HG02852 (cell line): ENCODE measurements at regions not wholly inside any gene's neighbourhood (a gene's known extent, or its start where the extent isn't known, plus 50 kb on each side); places are given as distances from the start of the nearest gene placed in this dataset.
"Not testable (repeated sequence)": the region's sequence is repeated elsewhere in the genome, so short reads cannot be mapped to it uniquely, and the experiment has no call there.

Source experiments
- ATAC-seq: cut with Tn5 transposase; IDR thresholded peaks from one replicate; pipeline ENCODE4 v1.9.1; 2021; ENCODE audit warnings: mild to moderate bottlenecking, moderate library complexity; ENCODE audit not compliant: unreplicated experiment

DNA sequence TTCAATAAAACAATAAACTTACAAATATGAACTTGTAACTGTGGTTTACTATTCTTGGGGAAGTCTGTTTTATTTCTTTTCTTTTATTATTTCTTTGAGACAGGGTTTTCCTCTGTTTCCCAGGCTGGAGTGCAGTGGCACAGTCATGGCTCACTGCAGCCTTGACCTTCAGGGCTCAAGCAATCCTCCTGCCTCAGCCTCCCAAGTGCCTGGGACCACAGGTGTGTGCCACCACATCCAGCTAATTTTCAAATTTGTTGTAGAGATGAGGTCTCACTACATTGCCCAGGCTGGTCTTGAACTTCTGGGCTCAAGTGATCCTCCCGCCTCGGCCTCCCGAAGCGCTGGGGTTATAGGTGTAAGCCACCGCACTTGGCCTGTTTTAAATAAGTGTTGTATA lies 343.4 kb downstream of the SOX9 start:
- ATAC-seq, result not testable (repeated sequence)

DNA sequence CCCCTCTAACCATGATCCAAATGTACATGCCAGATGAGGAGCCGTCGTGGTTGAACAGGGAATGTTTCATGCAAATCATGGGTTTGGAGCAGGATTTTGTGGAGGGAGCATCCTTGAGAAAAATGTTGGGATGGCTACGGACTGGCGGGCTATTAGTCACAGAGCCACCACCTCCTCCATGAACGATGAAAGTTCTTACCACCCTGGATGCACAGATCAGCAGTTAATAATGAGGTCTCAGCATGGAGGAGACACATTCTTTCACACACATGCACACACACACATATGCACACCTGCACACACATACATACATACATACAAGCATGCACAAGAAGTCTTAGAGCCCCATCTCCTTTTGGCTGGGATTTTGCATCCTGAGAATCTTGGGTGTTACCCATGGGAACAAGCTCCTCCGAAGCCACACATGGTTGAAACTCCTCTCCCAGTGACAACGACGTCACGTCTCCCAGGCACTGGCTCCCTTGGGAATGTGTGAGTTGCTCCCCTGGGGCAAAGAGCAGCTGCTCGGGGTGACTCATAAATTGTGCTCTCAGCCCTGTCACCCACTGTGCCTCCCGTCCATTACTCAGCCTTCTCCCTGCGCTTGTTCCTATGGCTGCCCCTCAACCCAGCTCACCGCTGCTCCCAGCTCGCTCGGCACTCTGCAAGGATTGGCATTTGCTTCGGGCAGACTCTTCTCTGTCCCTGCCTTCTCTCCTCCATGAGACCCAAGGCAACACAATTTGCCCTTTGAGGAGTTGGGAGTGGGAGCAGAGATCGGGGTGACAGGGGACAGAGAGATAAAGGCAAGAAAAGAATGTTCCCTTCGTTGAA lies 344.6 kb downstream of the SOX9 start:
- no peak for ATAC-seq

GRCh38 chr17:72466199-72466598 lies 345.4 kb downstream of the SOX9 start:
- peak; percentile 70 for ATAC-seq

DNA sequence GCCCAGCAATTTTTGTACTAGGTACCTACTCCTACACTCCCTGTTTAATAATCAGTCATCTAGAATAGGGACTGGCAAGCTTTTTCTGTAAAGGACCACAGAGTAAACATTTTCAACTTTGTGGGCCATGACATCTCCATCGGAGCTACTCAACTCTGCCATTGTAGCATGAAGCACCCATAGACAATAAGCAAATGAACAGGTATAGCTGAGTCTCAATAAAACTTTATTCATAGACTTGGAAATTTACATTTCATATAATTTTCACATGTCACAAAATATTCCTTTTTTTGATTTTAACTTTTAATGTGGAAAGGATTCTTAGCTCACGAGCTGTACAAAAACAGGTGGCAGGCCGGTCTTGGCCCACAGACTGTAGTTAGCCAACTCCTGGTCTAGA lies 345.8 kb downstream of the SOX9 start:
- no peak for ATAC-seq

DNA sequence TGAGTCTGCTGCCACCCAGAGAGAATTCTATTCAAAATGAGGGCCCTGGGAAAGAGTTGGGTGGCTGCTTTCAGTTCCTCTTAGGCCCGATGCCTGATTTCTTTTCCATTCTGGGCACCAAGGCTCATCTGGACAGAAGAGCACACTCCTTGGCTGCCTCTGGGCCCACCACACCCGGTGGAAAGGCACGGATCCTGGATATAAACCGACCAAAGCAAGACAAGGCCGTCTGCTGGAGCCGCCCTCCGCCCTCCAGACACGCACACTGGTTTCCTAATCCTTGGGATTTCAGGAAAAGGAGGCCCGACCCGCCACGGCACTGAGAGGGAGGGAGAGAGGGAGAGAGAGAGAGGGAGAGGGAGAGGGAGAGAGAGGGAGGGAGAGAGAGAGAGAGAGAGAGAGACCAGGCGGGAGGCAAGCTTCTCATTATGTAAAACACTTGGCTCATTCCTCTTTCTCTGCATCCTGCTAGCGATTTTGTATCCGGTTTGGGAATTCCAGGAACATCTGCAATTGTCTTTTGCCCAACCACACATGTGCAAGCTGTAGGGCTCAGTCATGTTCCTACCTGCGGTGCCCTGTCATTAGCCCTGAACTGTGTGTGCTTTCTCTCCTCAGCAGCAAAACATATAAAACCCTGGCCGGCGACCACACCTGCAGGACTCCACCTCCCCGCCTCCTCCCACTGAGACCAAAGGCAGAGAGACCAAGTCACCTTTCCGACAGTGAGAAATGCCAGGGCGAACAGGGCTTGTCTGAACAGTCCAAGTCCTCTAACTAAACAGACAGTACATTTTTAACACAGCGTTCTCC lies 347.2 kb downstream of the SOX9 start:
- ATAC-seq, result no peak

GRCh38 chr17:72468841-72469240 lies 348.0 kb downstream of the SOX9 start:
- ATAC-seq, result no peak

GRCh38 chr17:72470121-72470705 lies 349.4 kb downstream of the SOX9 start:
- ATAC-seq, result no peak

DNA sequence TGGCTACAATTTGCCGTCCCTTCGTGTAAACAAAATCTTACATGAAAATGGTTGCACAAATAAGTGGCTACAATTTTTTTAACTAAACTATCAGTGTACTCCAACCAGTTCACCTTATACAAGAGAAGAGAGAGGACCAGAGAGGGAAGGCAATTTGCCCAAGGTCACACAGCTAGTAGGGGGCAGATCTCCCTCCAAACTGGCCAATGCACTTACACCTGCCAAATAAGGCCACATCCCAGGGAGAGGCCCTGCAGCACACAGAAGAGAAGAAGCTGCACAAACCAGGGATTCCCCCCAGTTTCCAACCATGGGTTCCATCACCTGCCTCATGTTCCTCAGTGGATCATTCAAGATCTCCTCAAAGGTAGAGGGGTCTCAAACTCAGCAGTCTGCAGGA lies 349.9 kb downstream of the SOX9 start:
- no peak for ATAC-seq

DNA sequence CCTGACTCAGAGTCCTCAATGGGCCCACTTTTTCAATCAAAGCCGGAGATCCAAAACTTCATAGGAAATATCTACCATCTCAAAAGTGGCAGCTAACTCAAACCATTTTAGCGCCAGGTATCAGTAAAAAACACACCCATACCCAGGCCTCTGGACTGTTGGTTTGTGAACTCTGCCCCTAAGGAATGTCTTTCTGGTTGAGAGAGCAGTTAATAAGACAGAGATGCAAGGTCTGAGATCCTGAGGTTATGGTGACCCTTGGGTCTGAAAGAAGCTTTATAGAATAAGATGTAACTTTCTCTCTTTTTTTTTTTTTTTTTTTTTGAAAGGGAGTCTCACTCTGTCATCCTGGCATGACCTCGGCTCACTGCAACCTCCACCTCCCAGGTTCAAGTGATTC lies 350.5 kb downstream of the SOX9 start:
- ATAC-seq, result no peak

GRCh38 chr17:72472106-72472505 lies 351.3 kb downstream of the SOX9 start:
- no peak for ATAC-seq

- ATAC-seq, result not testable (repeated sequence)
Measured at GRCh38 chr17:72472853-72473390, 352.1 kb downstream of the SOX9 start.

- no peak for ATAC-seq
Measured at GRCh38 chr17:72474243-72474642, 353.4 kb downstream of the SOX9 start.

- no peak for ATAC-seq
Measured at GRCh38 chr17:72474719-72475477, 354.1 kb downstream of the SOX9 start.

DNA sequence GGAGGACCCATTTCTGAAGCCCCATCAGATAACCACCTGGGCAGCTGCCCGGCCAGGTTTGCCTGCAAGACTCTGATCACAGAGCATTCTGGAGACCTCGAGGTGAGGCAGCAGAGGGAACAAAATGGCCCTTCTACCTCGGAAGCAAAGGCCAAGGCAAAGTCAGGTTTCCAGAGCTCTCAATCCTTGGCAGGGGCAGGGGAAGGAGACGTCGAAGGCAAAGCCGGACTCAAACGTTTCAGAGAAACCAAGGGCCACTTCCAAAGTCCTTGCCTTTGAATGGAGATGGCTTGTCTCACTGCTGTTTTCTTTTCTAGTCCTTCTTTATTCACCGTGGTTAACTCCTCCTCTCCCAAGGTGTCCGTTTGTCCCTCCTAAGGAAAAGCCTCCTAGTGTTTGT lies 355.3 kb downstream of the SOX9 start:
- ATAC-seq, result no peak

DNA sequence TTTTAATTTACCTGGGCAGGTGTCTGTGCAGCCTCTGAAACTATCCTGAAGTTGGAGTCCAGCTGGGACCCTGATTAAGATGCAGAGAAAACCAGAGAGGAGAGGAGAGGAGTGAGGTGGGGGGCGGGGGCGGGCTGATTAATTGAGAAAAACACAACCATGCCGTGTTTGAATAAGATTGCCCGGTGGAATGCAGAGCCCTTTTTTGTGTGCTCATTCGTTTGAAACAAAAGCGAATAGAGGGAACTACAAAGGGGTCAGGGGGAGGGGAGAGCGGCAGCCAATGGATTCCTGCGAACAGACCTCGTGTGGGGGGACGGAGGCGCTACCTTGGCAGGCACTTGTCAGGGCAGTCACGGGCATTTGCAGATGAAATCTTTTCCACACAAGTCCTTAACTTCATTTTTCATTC lies 355.8 kb downstream of the SOX9 start:
- no peak for ATAC-seq

DNA sequence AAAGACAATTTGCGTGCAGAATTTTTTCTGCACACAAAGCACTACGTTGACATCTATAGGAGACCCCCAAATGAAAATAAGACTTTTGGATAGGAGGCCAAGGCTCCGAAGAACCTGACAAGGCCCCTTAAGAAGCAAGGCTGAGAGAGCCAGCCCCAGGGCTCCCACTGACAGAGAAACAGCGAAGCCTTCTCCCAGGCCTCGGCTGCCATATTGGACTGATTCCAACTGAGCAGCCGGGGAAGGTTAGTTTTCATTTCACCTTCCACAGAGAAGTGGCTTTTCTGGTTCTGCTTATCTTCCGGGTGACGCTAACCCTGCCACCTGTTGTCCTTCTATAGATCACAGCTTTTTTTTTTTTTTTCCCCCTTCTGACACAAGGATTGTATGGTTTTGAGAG lies 356.7 kb downstream of the SOX9 start:
- ATAC-seq, result no peak

DNA sequence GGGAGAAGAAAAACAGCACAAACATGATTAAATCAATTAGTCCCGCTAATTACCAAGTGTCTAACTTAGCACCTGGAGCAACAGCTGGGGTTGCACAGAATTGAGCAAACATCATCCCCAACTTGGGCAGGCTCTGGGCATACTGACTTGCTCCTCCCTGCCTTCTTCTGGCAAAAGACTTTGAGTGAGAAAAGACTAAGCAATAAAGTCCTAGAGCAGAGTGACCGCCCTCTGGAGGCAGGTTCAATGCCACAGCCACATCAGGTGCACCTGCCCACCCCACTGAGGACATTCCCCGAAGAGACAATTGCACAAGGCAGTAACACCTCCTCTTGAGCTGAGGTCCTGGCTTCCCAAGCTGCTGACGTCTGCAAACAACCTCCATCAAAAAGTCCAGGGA lies 358.3 kb downstream of the SOX9 start:
- ATAC-seq, result no peak

DNA sequence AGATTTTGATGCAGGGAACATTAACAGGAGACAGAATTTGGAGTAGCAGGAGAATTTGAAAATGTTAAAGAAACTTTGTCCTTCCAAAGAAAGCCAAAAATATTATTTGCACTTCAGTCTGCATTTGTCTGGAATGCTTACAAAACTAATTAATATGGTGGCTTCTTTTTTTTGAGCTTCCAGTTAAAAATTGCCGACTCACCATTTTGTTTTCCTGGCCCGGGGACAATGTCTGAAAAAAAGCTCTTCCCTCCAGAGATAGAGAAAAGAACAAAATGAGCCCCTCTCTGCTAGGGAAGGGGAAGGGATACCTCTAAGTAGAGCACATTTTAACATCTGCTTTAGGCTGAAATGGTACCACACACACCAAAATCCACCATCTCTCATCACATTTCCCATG lies 360.8 kb downstream of the SOX9 start:
- no peak for ATAC-seq

GRCh38 chr17:72485596-72485995 lies 364.8 kb downstream of the SOX9 start:
- no peak for ATAC-seq

DNA sequence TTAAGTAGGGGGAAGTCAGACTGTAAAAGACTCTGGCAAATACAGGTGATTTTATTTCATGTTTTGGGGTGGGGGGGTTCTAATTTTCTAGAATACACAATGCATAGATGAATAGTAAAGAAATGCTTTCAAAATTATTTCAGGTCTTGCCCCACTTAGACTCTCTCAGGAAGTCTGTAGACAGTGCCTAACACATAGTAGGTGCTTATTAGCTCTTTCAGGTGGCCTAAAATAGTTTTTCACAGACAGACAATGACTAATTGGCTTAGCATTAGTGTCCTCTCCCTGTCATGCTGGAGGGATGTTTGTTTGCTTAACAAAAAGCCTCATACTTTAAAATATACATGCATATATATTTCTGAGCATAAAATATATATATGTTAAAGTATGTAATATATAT lies 366.0 kb downstream of the SOX9 start:
- ATAC-seq, result no peak
